Muscle layer of colon (tissue), 2 donors: ENCODE measurements at regions not wholly inside any gene's neighbourhood (a gene's known extent, or its start where the extent isn't known, plus 50 kb on each side); places are given as distances from the start of the nearest gene placed in this dataset.
"Not testable (repeated sequence)": the region's sequence is repeated elsewhere in the genome, so short reads cannot be mapped to it uniquely, and the experiment has no call there.

Source experiments
- H3K27ac ChIP-seq: one replicate; pipeline ENCODE4 v1.7.0; 2013; ENCODE audit warnings: low read depth, mild to moderate bottlenecking, low read length, moderate library complexity
- H3K27me3 ChIP-seq, 2 donors: one replicate each; pipeline ENCODE4 v1.7.0; 2013; ENCODE audit warnings: low read length in 2 of 2, mild to moderate bottlenecking in 2 of 2; ENCODE audit not compliant: insufficient read depth in 2 of 2, control insufficient read depth in 1 of 2
- H3K36me3 ChIP-seq: one replicate; pipeline ENCODE4 v1.7.0; 2013; ENCODE audit warnings: mild to moderate bottlenecking, low read length; ENCODE audit not compliant: insufficient read depth
- H3K4me1 ChIP-seq: one replicate; pipeline ENCODE4 v1.7.0; 2013; ENCODE audit warnings: mild to moderate bottlenecking, low read length; ENCODE audit not compliant: insufficient read depth
- H3K4me3 ChIP-seq, 2 donors: one replicate each; pipeline ENCODE4 v1.7.0; 2013; ENCODE audit warnings: low read length in 2 of 2, low read depth in 1 of 2, mild to moderate bottlenecking in 1 of 2, moderate library complexity in 1 of 2
- H3K9ac ChIP-seq: one replicate; pipeline ENCODE4 v1.7.0; 2013; ENCODE audit warnings: low read length
- H3K9me3 ChIP-seq: one replicate; pipeline ENCODE4 v1.7.0; 2013; ENCODE audit warnings: mild to moderate bottlenecking, low read length
- donor health status: abdominal sarcoma.
- donor health status: Adenocarcinoma of cecum.

- no peak overlapping the region for H3K4me3 ChIP-seq
- H3K27me3 ChIP-seq = no peaks in the 10 kb centered on the region
- H3K27ac ChIP-seq = no peak overlapping the region
- no peaks in the 10 kb centered on the region for H3K9me3 ChIP-seq
- no peak overlapping the region for H3K9ac ChIP-seq
- H3K36me3 ChIP-seq = no peaks in the 10 kb centered on the region
- no peaks in the 10 kb centered on the region for H3K4me1 ChIP-seq
These were observed 928.7 kb upstream of the GJE1 start for GRCh38 chr6:141203902-141204575.

GRCh38 chr6:141202626-141203025 lies 930.1 kb upstream of the GJE1 start:
- Histone ChIP-seq H3K36me3 (no peaks in the 10 kb centered on the region), H3K27me3 (no peaks in the 10 kb centered on the region), H3K9me3 (no peaks in the 10 kb centered on the region), H3K4me1 (no peaks in the 10 kb centered on the region), H3K27ac (no peak overlapping the region), H3K4me3 (no peak overlapping the region), H3K9ac (no peak overlapping the region)

DNA sequence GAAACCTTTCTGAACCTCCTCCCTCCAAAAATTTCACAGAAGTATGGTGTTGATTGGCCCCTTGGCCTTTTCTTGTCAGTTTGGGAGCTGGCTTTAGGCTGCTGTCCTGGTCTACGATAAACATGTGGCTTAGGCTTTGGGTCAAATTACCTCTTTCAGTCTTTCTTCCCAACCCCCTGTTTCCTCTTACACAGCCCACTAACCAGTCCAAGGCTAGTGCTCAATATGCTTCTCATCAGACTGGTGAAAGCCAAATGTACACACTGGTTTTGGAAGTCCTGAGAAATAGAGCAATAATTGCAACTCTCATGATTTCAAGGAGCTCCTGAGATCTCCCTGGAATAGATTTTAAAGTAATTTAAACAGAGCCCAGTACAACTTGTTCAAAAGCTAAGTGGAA lies 933.7 kb upstream of the GJE1 start:
- no peak overlapping the region for H3K4me3 ChIP-seq
- H3K9me3 ChIP-seq = no peaks in the 10 kb centered on the region
- H3K4me1 ChIP-seq = no peaks in the 10 kb centered on the region
- no peak overlapping the region for H3K27ac ChIP-seq
- H3K36me3 ChIP-seq = no peaks in the 10 kb centered on the region
- no peaks in the 10 kb centered on the region for H3K27me3 ChIP-seq
- no peak overlapping the region for H3K9ac ChIP-seq

DNA sequence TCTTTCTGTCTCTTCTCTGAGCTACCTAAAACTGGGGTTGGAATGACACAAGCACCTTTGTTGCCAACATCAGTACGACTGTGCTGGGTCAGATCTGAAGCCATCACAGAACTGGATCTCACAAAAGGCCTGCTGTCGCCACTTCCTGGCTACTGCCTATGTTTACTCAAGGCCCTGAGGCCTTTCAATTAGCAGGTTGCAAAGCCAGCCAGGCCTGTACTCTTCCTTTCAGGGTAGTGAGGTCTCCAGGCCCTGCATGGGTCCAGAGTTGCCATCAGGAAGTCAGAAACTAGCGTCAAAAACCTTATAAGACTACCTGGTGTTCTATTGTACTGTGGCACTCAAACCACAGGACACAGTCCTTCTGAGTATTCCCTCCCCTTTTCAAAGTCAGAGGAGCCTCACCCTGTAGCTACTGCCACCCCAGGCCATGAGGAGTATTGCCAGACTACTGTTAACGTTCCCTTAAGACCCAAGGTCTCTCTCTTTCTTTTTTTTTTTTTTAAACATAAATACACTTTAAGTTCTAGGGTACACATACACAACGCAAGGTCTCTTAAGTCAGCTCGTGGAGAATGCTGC lies 937.4 kb upstream of the GJE1 start:
- no peaks in the 10 kb centered on the region for H3K9me3 ChIP-seq

DNA sequence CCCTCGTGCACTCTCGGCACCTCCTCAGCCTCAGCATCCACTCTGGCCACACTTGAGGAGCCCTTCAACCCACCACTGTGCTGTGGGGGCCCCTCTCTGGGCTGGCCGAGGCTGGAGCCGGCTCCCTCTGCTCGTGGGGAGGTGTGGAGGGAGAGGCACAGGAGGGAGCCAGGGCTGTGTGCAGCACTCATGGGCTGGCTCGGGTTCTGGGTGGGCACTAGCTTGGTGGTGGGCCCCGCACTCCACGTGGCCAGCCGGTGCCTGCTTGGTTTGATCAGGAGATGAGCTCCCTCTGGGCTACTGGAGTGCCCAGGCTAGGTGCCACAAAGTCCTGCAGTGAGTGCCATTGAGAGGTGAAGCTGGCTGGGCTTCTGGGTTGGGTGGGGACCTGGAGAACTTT lies 949.4 kb upstream of the GJE1 start:
- Histone ChIP-seq H3K36me3 (no peaks in the 10 kb centered on the region), H3K27ac (no peak overlapping the region), H3K27me3 (no peaks in the 10 kb centered on the region), H3K9me3 (no peaks in the 10 kb centered on the region), H3K9ac (no peak overlapping the region), H3K4me3 (no peak overlapping the region), H3K4me1 (no peaks in the 10 kb centered on the region)

More for the DNA sequence above, 937.4 kb upstream of the GJE1 start:
- Histone ChIP-seq H3K27me3 (no peaks in the 10 kb centered on the region), H3K36me3 (no peaks in the 10 kb centered on the region), H3K9ac (no peak overlapping the region), H3K27ac (no peak overlapping the region), H3K4me1 (no peaks in the 10 kb centered on the region), H3K4me3 (no peak overlapping the region)

DNA sequence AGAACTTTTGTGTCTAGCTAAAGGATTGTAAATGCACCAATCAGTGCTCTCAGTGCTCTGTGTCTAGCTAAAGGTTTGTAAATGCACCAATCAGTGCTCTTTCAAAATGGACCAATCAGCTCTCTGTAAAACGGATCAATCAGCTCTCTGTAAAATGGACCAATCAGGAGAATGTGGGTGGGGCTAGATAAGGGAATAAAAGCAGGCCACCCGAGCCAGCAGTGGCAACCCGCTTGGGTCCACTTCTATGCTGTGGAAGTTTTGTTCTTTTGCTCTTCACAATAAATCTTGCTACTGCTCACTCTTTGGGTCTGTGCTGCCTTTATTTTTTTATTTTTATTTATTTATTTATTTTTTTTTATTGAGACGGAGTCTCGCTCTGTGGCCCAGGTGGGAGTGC lies 957.3 kb upstream of the GJE1 start:
- not testable (repeated sequence) for H3K27me3 ChIP-seq, H3K9me3 ChIP-seq, H3K36me3 ChIP-seq, H3K9ac ChIP-seq, H3K27ac ChIP-seq, H3K4me3 ChIP-seq, H3K4me1 ChIP-seq

DNA sequence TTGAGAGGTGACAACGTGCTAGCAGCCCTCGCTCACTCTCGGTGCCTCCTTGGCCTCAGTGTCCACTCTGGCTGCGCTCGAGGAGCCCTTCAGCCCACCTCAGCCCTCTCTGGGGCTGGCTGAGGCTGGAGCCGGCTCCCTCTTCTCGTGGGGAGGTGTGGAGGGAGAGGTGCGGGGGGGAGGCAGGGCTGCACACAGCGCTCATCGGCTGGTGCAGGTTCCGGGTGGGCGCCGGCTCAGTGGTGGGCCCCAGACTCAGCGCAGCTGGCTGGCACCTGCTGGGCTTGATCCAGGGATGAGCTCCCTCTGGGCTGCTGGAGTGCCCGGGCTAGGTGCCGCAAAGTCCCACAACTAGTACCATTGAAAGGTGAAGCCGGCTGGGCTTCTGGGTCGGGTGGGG lies 957.8 kb upstream of the GJE1 start:
- Histone ChIP-seq H3K27me3 (no peaks in the 10 kb centered on the region), H3K36me3 (no peaks in the 10 kb centered on the region)

GRCh38 chr6:141173529-141173928 lies 959.2 kb upstream of the GJE1 start:
- Histone ChIP-seq H3K27me3 (no peaks in the 10 kb centered on the region), H3K27ac (no peak overlapping the region), H3K9me3 (no peaks in the 10 kb centered on the region), H3K9ac (no peak overlapping the region), H3K4me3 (no peak overlapping the region), H3K36me3 (no peaks in the 10 kb centered on the region), H3K4me1 (no peaks in the 10 kb centered on the region)

More for the DNA sequence above, 957.8 kb upstream of the GJE1 start:
- no peak overlapping the region for H3K27ac ChIP-seq
- no peaks in the 10 kb centered on the region for H3K9me3 ChIP-seq
- H3K4me3 ChIP-seq = no peak overlapping the region
- no peaks in the 10 kb centered on the region for H3K4me1 ChIP-seq
- no peak overlapping the region for H3K9ac ChIP-seq

- no peaks in the 10 kb centered on the region for H3K36me3 ChIP-seq
- no peaks in the 10 kb centered on the region for H3K4me1 ChIP-seq
- no peaks in the 10 kb centered on the region for H3K9me3 ChIP-seq
- no peaks in the 10 kb centered on the region for H3K27me3 ChIP-seq
- H3K4me3 ChIP-seq = no peak overlapping the region
- H3K9ac ChIP-seq = no peak overlapping the region
- no peak overlapping the region for H3K27ac ChIP-seq
These were observed 963.3 kb upstream of the GJE1 start for GRCh38 chr6:141169419-141169818.

DNA sequence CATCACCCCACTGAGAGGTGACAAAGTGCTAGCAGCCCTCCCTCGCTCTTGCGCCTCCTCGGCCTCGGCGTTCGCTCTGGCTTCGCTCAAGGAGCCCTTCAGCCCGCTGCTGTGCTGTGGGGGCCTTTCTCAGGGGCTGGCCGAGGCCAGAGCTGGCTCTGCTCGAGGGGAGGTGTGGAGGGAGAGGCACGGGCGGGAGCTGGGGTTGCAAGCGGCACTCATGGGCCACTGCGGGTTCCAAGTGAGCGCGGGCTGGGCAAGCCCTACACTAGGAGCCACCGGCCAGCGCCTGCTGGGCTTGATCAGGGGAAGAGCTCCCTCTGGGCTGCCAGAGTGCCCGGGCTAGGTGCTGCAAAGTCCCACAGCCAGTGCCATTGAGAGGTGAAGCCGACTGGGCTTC lies 964.8 kb upstream of the GJE1 start:
- Histone ChIP-seq H3K9me3 (no peaks in the 10 kb centered on the region), H3K36me3 (no peaks in the 10 kb centered on the region), H3K27me3 (no peaks in the 10 kb centered on the region), H3K9ac (no peak overlapping the region), H3K27ac (no peak overlapping the region), H3K4me3 (no peak overlapping the region), H3K4me1 (no peaks in the 10 kb centered on the region)

- Histone ChIP-seq H3K9ac (no peak overlapping the region), H3K27me3 (no peaks in the 10 kb centered on the region), H3K4me1 (no peaks in the 10 kb centered on the region), H3K4me3 (no peak overlapping the region), H3K9me3 (no peaks in the 10 kb centered on the region), H3K27ac (no peak overlapping the region), H3K36me3 (no peaks in the 10 kb centered on the region)
These were observed 967.6 kb upstream of the GJE1 start for GRCh38 chr6:141165002-141165665.
